GM18873 (cell line): ENCODE measurements at regions not wholly inside any gene's neighbourhood (a gene's known extent, or its start where the extent isn't known, plus 50 kb on each side); places are given as distances from the start of the nearest gene placed in this dataset.
"Not testable (repeated sequence)": the region's sequence is repeated elsewhere in the genome, so short reads cannot be mapped to it uniquely, and the experiment has no call there.

Source experiments
- ATAC-seq: cut with Tn5 transposase; IDR thresholded peaks from one replicate; pipeline ENCODE4 v1.9.1; 2021; ENCODE audit warnings: mild to moderate bottlenecking, moderate library complexity, moderate number of reproducible peaks; ENCODE audit not compliant: unreplicated experiment, low FRiP score

- no peak for ATAC-seq
Observed at GRCh38 chr5:101424530-101425175, 521.6 kb upstream of the ST8SIA4 start.

- no peak for ATAC-seq
Observed at GRCh38 chr5:101418713-101419118, 515.6 kb upstream of the ST8SIA4 start.

- no peak for ATAC-seq
Observed at GRCh38 chr5:101404531-101404930, 501.4 kb upstream of the ST8SIA4 start.

GRCh38 chr5:101393795-101394450, 490.8 kb upstream of the ST8SIA4 start:
- no peak for ATAC-seq

- ATAC-seq = no peak
Observed at GRCh38 chr5:101390151-101390908, 487.2 kb upstream of the ST8SIA4 start.

DNA sequence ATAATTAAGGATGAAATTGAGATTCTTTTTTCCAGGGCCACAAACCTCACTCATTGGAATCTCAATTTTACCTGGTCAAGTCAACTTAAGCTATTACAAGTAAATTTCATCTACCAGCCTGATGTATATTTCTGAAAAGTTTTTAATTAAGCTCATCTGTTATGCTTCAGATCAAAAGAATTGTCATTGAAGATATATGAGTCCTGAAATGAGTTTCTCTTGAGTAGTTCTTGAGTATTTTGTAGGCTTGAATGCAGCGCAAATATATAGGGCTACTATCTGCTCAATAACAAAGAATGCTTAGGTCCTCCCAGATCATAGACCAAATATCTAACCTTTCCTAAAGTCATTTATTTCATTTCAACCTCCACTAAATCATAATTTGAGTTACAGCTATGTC, 482.2 kb upstream of the ST8SIA4 start:
- ATAC-seq = no peak

GRCh38 chr5:101370181-101370580, 467.1 kb upstream of the ST8SIA4 start:
- no peak for ATAC-seq

- no peak for ATAC-seq
Observed at GRCh38 chr5:101364469-101364868, 461.4 kb upstream of the ST8SIA4 start.

GRCh38 chr5:101362067-101362466, 459.0 kb upstream of the ST8SIA4 start:
- ATAC-seq = no peak

- ATAC-seq = no peak
Observed at GRCh38 chr5:101346906-101347305, 443.8 kb upstream of the ST8SIA4 start.

DNA sequence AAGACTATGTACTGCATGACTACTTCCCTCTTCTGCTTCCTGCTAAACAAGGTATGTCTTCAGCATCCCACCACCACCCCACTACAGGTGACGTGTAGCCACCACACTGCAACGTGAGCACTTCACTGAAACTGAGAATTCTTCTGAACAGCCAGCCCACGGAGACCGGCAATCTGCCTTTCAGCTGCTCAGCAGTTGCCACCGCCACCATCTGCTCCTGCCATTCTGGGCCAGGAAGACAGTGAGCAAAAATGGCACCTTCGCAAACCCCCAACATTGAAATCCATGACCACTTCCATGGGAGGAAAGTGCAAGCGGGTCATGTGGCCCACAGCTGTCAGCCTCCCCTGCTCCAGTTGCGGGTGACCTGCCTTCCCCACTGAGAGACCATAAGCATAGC, 443.4 kb upstream of the ST8SIA4 start:
- no peak for ATAC-seq

DNA sequence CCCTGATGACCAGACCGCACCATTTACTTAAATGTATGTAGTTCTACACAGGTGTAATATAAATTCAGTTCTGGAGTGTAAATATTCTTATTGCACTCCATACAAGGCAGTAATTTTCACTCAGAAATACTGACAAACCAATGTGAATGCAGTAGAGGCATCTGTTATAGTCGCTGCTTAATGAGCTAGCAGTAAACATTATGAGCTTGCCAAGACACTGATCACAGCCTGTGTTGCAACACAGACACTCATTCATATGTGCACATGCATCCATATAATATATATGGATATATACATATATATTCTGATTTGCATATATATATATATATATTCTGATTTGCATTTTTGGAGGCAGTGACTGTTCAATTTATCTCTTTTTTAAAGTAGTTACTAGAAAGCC, 435.1 kb upstream of the ST8SIA4 start:
- ATAC-seq = no peak

GRCh38 chr5:101327816-101328215, 424.7 kb upstream of the ST8SIA4 start:
- ATAC-seq = no peak

- ATAC-seq = no peak
Observed at GRCh38 chr5:101326766-101327165, 423.7 kb upstream of the ST8SIA4 start.

DNA sequence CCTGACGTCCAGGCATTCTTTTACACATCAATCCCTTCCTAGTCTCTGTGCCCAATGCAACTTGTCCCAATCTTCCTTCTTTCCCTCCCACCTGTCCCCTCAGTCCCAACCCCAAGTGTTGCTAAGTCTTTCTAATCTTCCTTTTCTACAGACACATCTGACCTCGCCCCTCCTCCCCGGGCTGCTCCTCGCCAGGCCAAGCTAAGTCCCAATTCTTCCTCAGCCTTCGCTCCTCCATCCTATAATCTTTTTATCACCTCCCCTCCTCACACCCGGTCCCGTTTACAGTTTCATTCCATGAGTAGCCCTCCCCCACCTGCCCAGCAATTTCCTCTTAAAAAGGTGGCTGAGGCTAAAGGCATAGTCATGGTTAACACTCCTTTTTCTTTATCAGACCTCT, 413.3 kb upstream of the ST8SIA4 start:
- not testable (repeated sequence) for ATAC-seq

DNA sequence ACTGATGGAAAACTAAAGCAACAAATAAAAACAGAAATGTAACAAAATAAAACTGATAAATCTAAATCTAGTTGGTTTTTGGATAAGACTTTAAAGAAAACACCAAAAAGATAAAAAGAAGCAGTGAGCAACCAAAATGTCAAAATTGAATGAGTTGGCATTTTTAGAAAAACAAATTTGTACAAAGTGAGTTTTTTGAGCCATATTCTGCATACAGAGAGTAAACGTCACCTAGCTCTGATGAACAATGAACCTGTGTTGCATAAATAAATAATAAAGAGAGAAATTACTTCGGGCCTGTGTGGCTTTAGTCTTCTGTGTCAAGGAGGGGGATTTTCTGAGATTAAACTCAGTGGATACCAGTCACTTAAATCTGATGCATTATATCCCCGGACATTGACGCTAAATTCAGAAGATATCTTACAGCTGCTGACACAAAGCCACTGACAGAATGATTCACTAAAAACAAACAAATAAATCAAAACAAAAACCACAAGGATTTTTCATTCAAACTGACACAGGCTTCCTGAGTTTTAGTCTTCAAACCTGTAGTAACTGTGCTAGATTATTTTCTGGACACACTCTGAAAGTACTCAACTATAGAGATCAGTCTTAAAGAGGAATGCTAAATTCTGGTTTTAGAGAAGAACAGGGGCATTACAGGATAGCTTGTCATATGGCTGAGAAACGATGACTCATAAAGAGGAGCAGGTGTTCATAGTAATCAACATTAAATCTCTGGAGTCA, 403.5 kb upstream of the ST8SIA4 start:
- ATAC-seq = no peak

GRCh38 chr5:101296477-101296876, 393.4 kb upstream of the ST8SIA4 start:
- ATAC-seq = no peak

DNA sequence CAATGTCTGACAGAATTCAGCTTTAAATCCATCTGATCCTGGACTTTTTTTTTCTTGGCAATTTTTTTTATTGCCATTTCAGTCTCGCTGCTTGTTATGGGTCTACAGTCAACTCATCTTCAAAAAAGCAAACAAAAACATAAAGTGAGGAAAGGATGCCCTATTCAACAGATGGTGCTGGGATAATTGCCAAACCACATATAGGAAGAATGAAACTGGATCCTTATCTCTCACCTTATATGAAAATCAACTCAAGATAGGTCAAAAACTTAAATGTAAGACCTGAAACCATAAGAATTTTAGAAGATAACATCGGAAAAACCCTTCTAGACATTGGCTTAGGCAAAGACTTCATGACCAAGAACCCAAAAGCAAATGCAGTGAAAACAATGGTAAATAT, 389.1 kb upstream of the ST8SIA4 start:
- no peak for ATAC-seq

DNA sequence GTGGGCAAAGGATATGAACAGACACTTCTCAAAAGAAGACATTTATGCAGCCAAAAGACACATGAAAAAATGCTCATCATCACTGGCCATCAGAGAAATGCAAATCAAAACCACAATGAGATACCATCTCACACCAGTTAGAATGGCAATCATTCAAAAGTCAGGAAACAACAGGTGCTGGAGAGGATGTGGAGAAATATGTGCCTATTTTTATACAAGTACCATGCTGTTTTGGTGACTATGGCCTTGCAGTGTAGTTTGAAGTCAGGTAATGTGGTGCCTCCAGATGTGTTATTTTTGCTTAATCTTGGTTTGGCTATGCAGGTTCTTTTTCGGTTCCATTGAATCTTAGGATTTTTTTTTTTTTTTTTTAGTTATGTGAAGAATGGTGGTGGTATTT, 387.7 kb upstream of the ST8SIA4 start:
- not testable (repeated sequence) for ATAC-seq

GRCh38 chr5:101288633-101289032, 385.6 kb upstream of the ST8SIA4 start:
- ATAC-seq = no peak
